ENCODE measurements at regions not wholly inside any gene's neighbourhood (a gene's known extent, or its start where the extent isn't known, plus 50 kb on each side); places are given as distances from the start of the nearest gene placed in this dataset.

GRCh38 chr5:153884612-153884957, 154.1 kb downstream of the FAM114A2 start:
- H3K4me1 ChIP-seq: no peaks in the 10 kb centered on the region
- no peaks in the 10 kb centered on the region for H3K27me3 ChIP-seq
- no peak overlapping the region for H3K27ac ChIP-seq
- no peak for TF ChIP-seq POLR2A (IDR thresholded peaks at IDR 0.05)
- no peak for TF ChIP-seq CTCF (IDR thresholded peaks at IDR 0.05)
- DNase-seq: no peak
- H3K9me3 ChIP-seq: no peaks in the 10 kb centered on the region
- WGBS, 2 donors: 78 to 79% methylated on average over 4 of the region's 4 CpGs
- intact Hi-C loops (cut with DNase I): no loop called here
- no peaks in the 10 kb centered on the region for H3K36me3 ChIP-seq (replicated peaks in 1 of 2; ENCODE audit: insufficient read depth in 1 of 2, low read depth in 2 of 2)
- no peak overlapping the region for H3K4me3 ChIP-seq
- ATAC-seq: no peak

GRCh38 chr5:153883854-153884611, 154.7 kb downstream of the FAM114A2 start:
- TF ChIP-seq CTCF (IDR thresholded peaks at IDR 0.05) (no peak), POLR2A (IDR thresholded peaks at IDR 0.05) (no peak)
- Histone ChIP-seq H3K4me1 (no peaks in the 10 kb centered on the region), H3K27me3 (no peaks in the 10 kb centered on the region), H3K36me3 (replicated peaks in 1 of 2; ENCODE audit: insufficient read depth in 1 of 2, low read depth in 2 of 2) (no peaks in the 10 kb centered on the region), H3K4me3 (no peak overlapping the region), H3K27ac (no peak overlapping the region), H3K9me3 (no peaks in the 10 kb centered on the region)
- no peak for DNase-seq
- no peak for ATAC-seq
- 44 to 52% methylated on average over 6 of the region's 6 CpGs for WGBS, 2 donors
- intact Hi-C loops (cut with DNase I): no loop called here

- no peaks in the 10 kb centered on the region for H3K4me1 ChIP-seq
- H3K27ac ChIP-seq: no peak overlapping the region
- no peak for TF ChIP-seq CTCF (IDR thresholded peaks at IDR 0.05)
- TF ChIP-seq POLR2A (IDR thresholded peaks at IDR 0.05): no peak
- H3K9me3 ChIP-seq: no peaks in the 10 kb centered on the region
- 35 to 38% methylated on average over 1 of the region's 1 CpG for WGBS, 2 donors
- intact Hi-C loops (cut with DNase I): no loop called here
- no peaks in the 10 kb centered on the region for H3K27me3 ChIP-seq
- no peaks in the 10 kb centered on the region for H3K36me3 ChIP-seq (replicated peaks in 1 of 2; ENCODE audit: insufficient read depth in 1 of 2, low read depth in 2 of 2)
- no peak for DNase-seq
- no peak overlapping the region for H3K4me3 ChIP-seq
- no peak for ATAC-seq
Measured at GRCh38 chr5:153881687-153882086, 157.0 kb downstream of the FAM114A2 start.

GRCh38 chr5:153880106-153880505, 158.6 kb downstream of the FAM114A2 start:
- WGBS, 2 donors: 3 to 13% methylated on average over 1 of the region's 1 CpG
- no peaks in the 10 kb centered on the region for H3K36me3 ChIP-seq (replicated peaks in 1 of 2; ENCODE audit: insufficient read depth in 1 of 2, low read depth in 2 of 2)
- no peak overlapping the region for H3K4me3 ChIP-seq
- ATAC-seq (no peak), DNase-seq (no peak)
- no peak for TF ChIP-seq POLR2A (IDR thresholded peaks at IDR 0.05)
- TF ChIP-seq CTCF (IDR thresholded peaks at IDR 0.05): no peak
- H3K27ac ChIP-seq: no peak overlapping the region
- no peaks in the 10 kb centered on the region for H3K9me3 ChIP-seq
- no peaks in the 10 kb centered on the region for H3K4me1 ChIP-seq
- intact Hi-C loops (cut with DNase I): no loop called here
- no peaks in the 10 kb centered on the region for H3K27me3 ChIP-seq

GRCh38 chr5:153879596-153879995, 159.1 kb downstream of the FAM114A2 start:
- H3K27ac ChIP-seq: no peak overlapping the region
- H3K4me1 ChIP-seq: no peaks in the 10 kb centered on the region
- no peak for TF ChIP-seq CTCF (IDR thresholded peaks at IDR 0.05)
- ATAC-seq (no peak), DNase-seq (no peak)
- no peak overlapping the region for H3K4me3 ChIP-seq
- intact Hi-C loops (cut with DNase I): no loop called here
- H3K36me3 ChIP-seq (replicated peaks in 1 of 2; ENCODE audit: insufficient read depth in 1 of 2, low read depth in 2 of 2): no peaks in the 10 kb centered on the region
- H3K9me3 ChIP-seq: no peaks in the 10 kb centered on the region
- no peaks in the 10 kb centered on the region for H3K27me3 ChIP-seq

All from body of pancreas (tissue), 4 donors.